ENCODE measurements at regions not wholly inside any gene's neighbourhood (a gene's known extent, or its start where the extent isn't known, plus 50 kb on each side); places are given as distances from the start of the nearest gene placed in this dataset.

DNA sequence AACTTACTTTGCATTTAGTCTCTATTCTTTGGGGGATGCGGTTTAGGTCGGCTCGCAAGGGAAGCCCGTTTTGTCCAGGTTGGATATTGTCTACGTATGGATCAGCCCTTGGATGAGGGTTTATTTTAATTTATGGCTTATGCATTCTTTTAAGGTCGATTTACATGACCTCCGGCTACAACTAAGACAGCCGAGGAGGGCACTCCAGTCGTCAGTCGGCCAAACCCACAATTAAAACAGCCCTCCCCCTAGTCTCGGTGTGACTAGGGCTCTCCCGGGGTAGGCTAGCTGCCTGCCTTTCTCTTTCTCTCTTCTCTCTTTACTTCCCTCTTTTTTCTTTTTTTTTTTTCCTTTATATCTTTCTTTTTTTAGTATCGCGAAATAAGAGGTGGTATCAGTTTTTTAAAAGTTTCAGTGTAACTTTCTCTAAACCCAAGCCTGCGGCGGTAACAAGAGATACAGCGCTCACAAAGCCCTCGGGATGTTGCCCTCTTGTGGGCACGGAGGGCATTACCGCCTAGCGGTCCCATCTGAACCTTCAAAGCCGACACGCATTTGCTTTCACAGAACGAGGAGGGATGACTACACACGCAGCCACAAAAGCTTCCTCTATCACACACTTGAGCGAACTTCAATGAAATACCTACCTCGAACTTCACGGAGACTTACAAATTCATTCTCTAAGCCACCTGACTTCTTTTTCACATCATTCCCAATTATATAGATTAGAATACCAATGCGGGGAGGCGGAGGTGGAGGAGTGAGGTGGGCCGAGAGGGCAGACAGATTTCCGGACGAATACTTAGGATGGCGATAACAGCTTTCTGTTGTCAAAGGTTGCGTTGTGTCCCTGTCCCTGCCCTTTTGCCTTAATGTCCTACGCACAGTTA, 132.3 kb upstream of the C11orf58 start:
- CTCF ChIA-PET, result interaction anchor here (0.6 to 2.2 kb wide), 19 partner anchors 13 to 885 kb away, joined by 3 to 10 read pairs (median 3); no protein-coding TSS in a partner anchor
- H3K4me3 ChIP-seq (ENCODE audit: low read depth, low read length), result peak overlapping the region; percentile 65
- H3K27ac ChIP-seq (ENCODE audit: low read depth, low read length), result peak overlapping the region; percentile 89
- POLR2A ChIA-PET, result interaction anchor here (0.7 to 3.9 kb wide), 8 partner anchors 222 to 957 kb away, joined by 3 to 26 read pairs (median 4); no protein-coding TSS in a partner anchor
- TF ChIP-seq, protein P1, sequence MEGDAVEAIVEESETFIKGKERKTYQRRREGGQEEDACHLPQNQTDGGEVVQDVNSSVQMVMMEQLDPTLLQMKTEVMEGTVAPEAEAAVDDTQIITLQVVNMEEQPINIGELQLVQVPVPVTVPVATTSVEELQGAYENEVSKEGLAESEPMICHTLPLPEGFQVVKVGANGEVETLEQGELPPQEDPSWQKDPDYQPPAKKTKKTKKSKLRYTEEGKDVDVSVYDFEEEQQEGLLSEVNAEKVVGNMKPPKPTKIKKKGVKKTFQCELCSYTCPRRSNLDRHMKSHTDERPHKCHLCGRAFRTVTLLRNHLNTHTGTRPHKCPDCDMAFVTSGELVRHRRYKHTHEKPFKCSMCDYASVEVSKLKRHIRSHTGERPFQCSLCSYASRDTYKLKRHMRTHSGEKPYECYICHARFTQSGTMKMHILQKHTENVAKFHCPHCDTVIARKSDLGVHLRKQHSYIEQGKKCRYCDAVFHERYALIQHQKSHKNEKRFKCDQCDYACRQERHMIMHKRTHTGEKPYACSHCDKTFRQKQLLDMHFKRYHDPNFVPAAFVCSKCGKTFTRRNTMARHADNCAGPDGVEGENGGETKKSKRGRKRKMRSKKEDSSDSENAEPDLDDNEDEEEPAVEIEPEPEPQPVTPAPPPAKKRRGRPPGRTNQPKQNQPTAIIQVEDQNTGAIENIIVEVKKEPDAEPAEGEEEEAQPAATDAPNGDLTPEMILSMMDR (IDR thresholded peaks at IDR 0.05; ENCODE audit: low read depth, low read length), result peak; percentile 97
- peaks cover 7% of the 10 kb centered on the region; the same call in 1 of the 2 replicates for H3K9me3 ChIP-seq (ENCODE audit: control insufficient read depth, insufficient read depth, low read length)
- H3K27me3 ChIP-seq (ENCODE audit: control insufficient read depth, insufficient read depth, low read length), result peaks cover 16% of the 10 kb centered on the region
- peak; percentile 87 for DNase-seq (ENCODE audit: low read depth, low spot score)

DNA sequence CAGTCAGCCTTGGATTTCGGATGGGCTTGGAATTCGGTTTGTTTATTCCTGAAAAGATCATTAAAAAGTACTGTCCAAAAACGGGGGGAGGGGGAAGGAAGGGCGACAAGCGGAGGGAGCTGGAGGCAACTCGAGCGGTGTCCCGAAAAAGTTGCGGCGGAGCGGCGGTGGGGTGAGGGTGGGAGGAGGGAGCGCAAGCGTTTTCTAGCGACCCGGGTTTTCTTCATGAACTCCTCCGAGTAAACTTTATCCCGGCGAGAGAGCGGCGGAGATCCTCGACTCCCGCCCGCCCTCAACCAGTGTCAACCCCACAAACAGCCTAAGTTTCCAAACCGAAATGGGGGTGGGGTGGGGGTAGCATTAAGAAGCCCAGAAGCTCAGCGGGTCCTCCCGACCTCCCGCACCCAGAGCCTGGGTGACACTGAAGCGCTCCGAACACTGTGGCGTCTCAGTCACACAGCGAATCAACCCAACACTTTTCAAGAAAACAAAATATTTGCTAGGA, 133.0 kb upstream of the C11orf58 start:
- ChIA-PET CTCF (interaction anchor here (0.7 to 2.2 kb wide), 11 partner anchors 8 to 885 kb away, joined by 3 to 10 read pairs (median 4); no protein-coding TSS in a partner anchor), POLR2A (interaction anchor here (0.6 to 3.9 kb wide), 4 partner anchors 139 to 955 kb away, joined by 3 to 26 read pairs (median 4); no protein-coding TSS in a partner anchor)
- TF ChIP-seq, protein P1 (IDR thresholded peaks at IDR 0.05; ENCODE audit: low read depth, low read length), result no peak
- DNase-seq (ENCODE audit: low read depth, low spot score), result no peak
- H3K9me3 ChIP-seq (ENCODE audit: control insufficient read depth, insufficient read depth, low read length), result no peaks in the 10 kb centered on the region
- peaks cover 9% of the 10 kb centered on the region for H3K27me3 ChIP-seq (ENCODE audit: control insufficient read depth, insufficient read depth, low read length)
- peak overlapping the region; percentile 89 for H3K27ac ChIP-seq (ENCODE audit: low read depth, low read length)
- peak overlapping the region; percentile 65 for H3K4me3 ChIP-seq (ENCODE audit: low read depth, low read length)

GRCh38 chr11:16604794-16605388, 133.6 kb upstream of the C11orf58 start:
- DNase-seq (ENCODE audit: low read depth, low spot score), result no peak
- POLR2A ChIA-PET, result interaction anchor here (0.6 to 3.9 kb wide), 4 partner anchors 139 to 954 kb away, joined by 3 to 26 read pairs (median 4); no protein-coding TSS in a partner anchor
- Histone ChIP-seq H3K27ac (ENCODE audit: low read depth, low read length) (peak overlapping the region; percentile 89), H3K4me3 (ENCODE audit: low read depth, low read length) (peak overlapping the region; percentile 65), H3K9me3 (ENCODE audit: control insufficient read depth, insufficient read depth, low read length) (no peaks in the 10 kb centered on the region), H3K27me3 (ENCODE audit: control insufficient read depth, insufficient read depth, low read length) (peaks cover 4% of the 10 kb centered on the region)
- TF ChIP-seq, protein P1 (IDR thresholded peaks at IDR 0.05; ENCODE audit: low read depth, low read length), result no peak
- CTCF ChIA-PET, result interaction anchor here (1.1 to 2.2 kb wide), 4 partner anchors 9 to 667 kb away, joined by 3 to 10 read pairs (median 4); no protein-coding TSS in a partner anchor

GRCh38 chr11:16603890-16604793, 134.3 kb upstream of the C11orf58 start:
- peak overlapping the region; percentile 65 for H3K4me3 ChIP-seq (ENCODE audit: low read depth, low read length)
- ChIA-PET POLR2A (interaction anchor here (0.6 to 3.9 kb wide), 4 partner anchors 220 to 954 kb away, joined by 3 to 26 read pairs (median 4); no protein-coding TSS in a partner anchor), CTCF (interaction anchor here (1.1 to 2.2 kb wide), 4 partner anchors 10 to 666 kb away, joined by 3 to 8 read pairs (median 4); no protein-coding TSS in a partner anchor)
- H3K9me3 ChIP-seq (ENCODE audit: control insufficient read depth, insufficient read depth, low read length), result no peaks in the 10 kb centered on the region
- DNase-seq (ENCODE audit: low read depth, low spot score), result no peak
- TF ChIP-seq, protein P1 (IDR thresholded peaks at IDR 0.05; ENCODE audit: low read depth, low read length), result no peak
- H3K27ac ChIP-seq (ENCODE audit: low read depth, low read length), result peak overlapping the region; percentile 76
- H3K27me3 ChIP-seq (ENCODE audit: control insufficient read depth, insufficient read depth, low read length), result no peaks in the 10 kb centered on the region
